GM10847 (cell line): ENCODE measurements at regions not wholly inside any gene's neighbourhood (a gene's known extent, or its start where the extent isn't known, plus 50 kb on each side); places are given as distances from the start of the nearest gene placed in this dataset.

ENCODE experiments used
- POLR2A ChIP-seq: IDR thresholded peaks from 2 replicates; pipeline ENCODE4 v1.6.1; 2011; ENCODE audit not compliant: insufficient read length; ENCODE audit errors: extremely low read depth

- TF ChIP-seq POLR2A: no peak
Measured at GRCh38 chr7:65453341-65454030, 79.8 kb downstream of the ZNF92 start.

GRCh38 chr7:65454469-65454868 lies 80.8 kb downstream of the ZNF92 start:
- no peak for TF ChIP-seq POLR2A

GRCh38 chr7:65457705-65458104 lies 84.0 kb downstream of the ZNF92 start:
- no peak for TF ChIP-seq POLR2A

- no peak for TF ChIP-seq POLR2A
Measured at GRCh38 chr7:65459438-65459837, 85.8 kb downstream of the ZNF92 start.

- no peak for TF ChIP-seq POLR2A
Measured at GRCh38 chr7:65462148-65462716, 88.6 kb downstream of the ZNF92 start.

GRCh38 chr7:65463184-65463583 lies 89.5 kb downstream of the ZNF92 start:
- TF ChIP-seq POLR2A: no peak

- no peak for TF ChIP-seq POLR2A
Measured at GRCh38 chr7:65471587-65471986, 97.9 kb downstream of the ZNF92 start.

- TF ChIP-seq POLR2A: no peak
Measured at GRCh38 chr7:65475040-65475726, 101.5 kb downstream of the ZNF92 start.

GRCh38 chr7:65475734-65476319 lies 102.2 kb downstream of the ZNF92 start:
- no peak for TF ChIP-seq POLR2A

GRCh38 chr7:65477326-65477725 lies 103.7 kb downstream of the ZNF92 start:
- no peak for TF ChIP-seq POLR2A

GRCh38 chr7:65489260-65489767 lies 115.7 kb downstream of the ZNF92 start:
- TF ChIP-seq POLR2A: no peak

GRCh38 chr7:65503434-65504152 lies 129.9 kb downstream of the ZNF92 start:
- no peak for TF ChIP-seq POLR2A

- TF ChIP-seq POLR2A: no peak
Measured at GRCh38 chr7:65509368-65510186, 135.9 kb downstream of the ZNF92 start.

- no peak for TF ChIP-seq POLR2A
Measured at GRCh38 chr7:65609131-65609530, 235.5 kb downstream of the ZNF92 start.
